T47D (cell line): ENCODE measurements at regions not wholly inside any gene's neighbourhood (a gene's known extent, or its start where the extent isn't known, plus 50 kb on each side); places are given as distances from the start of the nearest gene placed in this dataset.
A peak's percentile ranks its signal among the peaks of the same experiment; 100 is the strongest.

Experiments used
- DNase-seq, 2 experiments: peaks; one replicate each; pipeline versions ENCODE4 v3.0.0 to v3.0.0-alpha.2; 2011 to 2012; ENCODE audit warnings: low read depth in 1 of 2, low spot score in 1 of 2
- JUND ChIP-seq: IDR thresholded peaks from 2 replicates; pipeline ENCODE4 v1.6.1; 2012; ENCODE audit warnings: low read depth
- in situ Hi-C: cut with HindIII; loops from 2 replicates; pipeline ENCODE4 v1.10.0; 2016; ENCODE audit warnings: low sequenced_read_pairs, low pct_unique_long_range_greater_than_20kb

DNA sequence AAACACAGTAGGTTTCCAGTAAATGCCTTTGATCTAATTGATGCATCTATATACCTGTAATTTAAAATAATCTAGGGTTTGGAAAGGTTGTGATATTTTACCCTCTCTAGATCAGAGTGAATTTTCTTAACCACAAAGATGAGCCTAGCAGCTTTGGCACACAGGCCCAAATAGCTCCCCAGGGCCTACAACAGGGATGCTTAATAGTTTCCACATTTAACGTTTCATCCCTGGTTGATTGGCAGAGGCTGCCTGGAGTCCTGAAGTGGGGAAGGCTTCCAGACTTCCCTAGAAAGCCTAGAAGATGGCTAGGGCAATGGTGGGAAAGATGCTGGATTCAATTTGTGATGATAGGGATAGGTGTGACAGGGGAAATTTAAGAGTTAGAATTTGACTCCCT is 206.6 kb downstream of the NSG2 start:
- DNase-seq, result no peak
- TF ChIP-seq JUND, result no peak
- in situ Hi-C loops, result no loop called here

- no peak for DNase-seq
- in situ Hi-C loops, result no loop called here
- no peak for TF ChIP-seq JUND
Measured at GRCh38 chr5:174259696-174260420, 214.4 kb downstream of the NSG2 start.

DNA sequence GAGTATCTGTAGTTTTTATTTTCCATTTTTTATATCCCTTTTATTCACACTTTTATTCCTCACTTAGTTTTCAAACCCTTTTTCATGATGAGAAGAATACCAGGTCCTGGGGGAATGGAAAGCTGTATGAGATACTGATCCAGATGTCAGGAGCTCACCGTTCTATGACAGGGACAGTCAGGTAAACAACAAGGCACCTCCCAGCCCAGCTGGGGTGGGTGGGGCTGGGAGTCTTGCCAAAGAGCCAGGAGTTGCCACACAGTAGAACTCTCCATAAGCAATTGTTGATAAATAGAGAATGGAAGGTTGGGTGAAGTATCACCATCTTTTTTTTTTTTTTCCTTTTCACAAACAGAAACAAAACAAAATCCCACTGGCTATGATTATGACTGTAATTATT is 225.8 kb downstream of the NSG2 start:
- in situ Hi-C loops, result no loop called here
- TF ChIP-seq JUND, result no peak
- DNase-seq, result peak in 1 of 2 experiments; percentile 18

GRCh38 chr5:174272671-174273070 is 227.2 kb downstream of the NSG2 start:
- no peak for TF ChIP-seq JUND
- in situ Hi-C loops, result no loop called here
- no peak for DNase-seq

GRCh38 chr5:174273325-174273724 is 227.8 kb downstream of the NSG2 start:
- DNase-seq, result no peak
- in situ Hi-C loops, result no loop called here
- TF ChIP-seq JUND, result no peak

DNA sequence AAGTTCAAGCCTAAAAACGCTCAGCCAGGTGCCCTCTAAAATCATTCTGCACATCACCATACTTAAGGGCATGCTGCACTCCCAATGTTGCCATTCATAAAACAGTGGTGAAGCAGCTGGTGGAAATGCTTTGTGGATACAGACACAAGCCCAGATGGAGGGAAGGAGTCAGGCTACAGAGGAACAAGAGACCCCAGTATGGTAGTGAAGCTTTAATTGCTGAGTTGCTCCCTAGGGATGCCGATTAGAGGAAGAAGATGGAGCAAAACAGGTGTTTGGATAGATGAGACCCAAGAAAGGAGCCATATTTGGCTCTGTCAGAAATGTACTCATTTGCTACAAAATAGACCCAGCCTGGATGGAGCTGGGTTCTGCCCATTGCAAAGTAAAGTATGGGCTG is 230.5 kb downstream of the NSG2 start:
- TF ChIP-seq JUND, result no peak
- no peak for DNase-seq
- in situ Hi-C loops, result no loop called here

- in situ Hi-C loops, result no loop called here
- no peak for DNase-seq
Measured at GRCh38 chr5:174281089-174281760, 235.7 kb downstream of the NSG2 start.

DNA sequence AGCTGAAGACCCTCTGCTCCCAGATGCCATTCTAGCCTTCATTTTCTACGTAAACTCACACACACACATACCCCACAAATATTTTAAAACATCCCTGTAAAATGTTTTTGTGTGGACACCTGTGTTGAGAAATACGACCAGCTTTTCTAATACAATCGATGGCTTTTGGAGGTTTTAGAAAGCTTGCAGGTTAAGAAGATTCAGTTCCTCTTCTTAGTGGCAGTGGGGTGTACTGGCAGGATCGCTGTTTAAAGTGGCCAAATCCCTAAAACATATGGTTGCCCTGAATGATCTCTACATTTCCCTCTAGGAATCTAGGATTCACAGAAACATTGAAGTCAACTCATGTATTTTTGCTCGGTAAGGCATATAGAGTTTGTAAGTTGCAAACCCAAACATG is 236.3 kb downstream of the NSG2 start:
- no peak for TF ChIP-seq JUND
- in situ Hi-C loops, result no loop called here
- DNase-seq, result no peak

More at GRCh38 chr5:174281089-174281760, 235.7 kb downstream of the NSG2 start:
- no peak for TF ChIP-seq JUND

DNA sequence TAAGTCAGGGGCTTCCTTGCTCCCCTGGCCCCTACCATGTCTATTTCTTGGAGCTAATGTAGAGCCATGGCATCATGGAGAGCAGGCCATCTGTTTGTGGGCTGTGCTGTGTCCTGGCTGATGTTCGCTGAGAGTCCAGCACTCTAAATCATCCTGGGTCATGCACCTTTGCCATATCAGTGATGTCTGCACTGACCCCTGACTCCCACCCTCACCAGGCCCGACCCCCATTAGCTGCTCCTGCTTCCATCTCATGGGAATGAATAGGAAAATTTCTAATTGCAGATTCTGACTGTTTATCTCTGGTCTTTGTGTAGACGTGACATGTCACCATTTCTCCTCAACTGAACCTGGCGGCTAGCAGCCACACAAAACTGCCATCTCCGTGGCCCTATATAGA is 236.9 kb downstream of the NSG2 start:
- no peak for DNase-seq
- in situ Hi-C loops, result no loop called here
- TF ChIP-seq JUND, result no peak

- in situ Hi-C loops, result no loop called here
- no peak for DNase-seq
- TF ChIP-seq JUND, result no peak
Measured at GRCh38 chr5:174283211-174284005, 237.9 kb downstream of the NSG2 start.

DNA sequence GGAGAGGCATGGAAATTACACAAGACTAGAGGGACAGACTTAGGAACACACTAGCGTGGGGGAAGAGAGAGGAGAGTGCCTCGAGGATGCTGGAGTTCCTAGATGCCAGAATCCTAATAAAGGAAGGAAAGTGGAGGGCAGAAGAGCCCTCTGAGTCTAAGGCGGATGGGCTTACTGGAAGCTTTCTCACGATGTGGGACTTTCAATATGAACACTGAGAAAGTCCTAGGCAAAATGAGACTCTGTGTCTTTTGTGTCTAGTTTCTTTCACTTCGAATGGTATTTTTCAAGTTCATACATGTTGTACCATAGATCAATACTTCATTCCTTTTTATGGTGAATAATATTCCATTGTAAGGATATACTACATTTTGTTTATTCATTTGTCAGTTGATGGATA is 239.4 kb downstream of the NSG2 start:
- DNase-seq, result no peak
- no peak for TF ChIP-seq JUND
- in situ Hi-C loops, result no loop called here

DNA sequence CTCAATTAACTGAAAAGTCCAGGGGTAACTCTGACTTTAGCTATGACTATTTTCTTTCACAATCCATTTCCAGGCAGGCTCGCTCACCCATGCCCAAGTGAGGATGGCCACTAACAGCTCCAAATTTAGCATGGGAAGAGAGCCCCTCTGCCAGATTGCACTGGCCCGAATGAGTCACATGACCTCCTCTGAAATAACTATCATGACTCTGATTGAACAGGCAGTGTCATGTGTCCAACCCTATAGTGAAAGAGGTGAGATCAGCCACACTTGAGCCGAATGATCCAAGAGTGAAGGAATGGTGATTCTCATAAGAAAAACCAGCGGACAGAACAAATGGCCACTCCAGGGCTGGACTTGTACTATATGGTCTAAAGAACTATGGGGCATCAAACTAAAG is 242.3 kb downstream of the NSG2 start:
- no peak for TF ChIP-seq JUND
- in situ Hi-C loops, result no loop called here
- no peak for DNase-seq

- in situ Hi-C loops, result no loop called here
- no peak for DNase-seq
- no peak for TF ChIP-seq JUND
Measured at GRCh38 chr5:174288439-174288838, 242.9 kb downstream of the NSG2 start.

DNA sequence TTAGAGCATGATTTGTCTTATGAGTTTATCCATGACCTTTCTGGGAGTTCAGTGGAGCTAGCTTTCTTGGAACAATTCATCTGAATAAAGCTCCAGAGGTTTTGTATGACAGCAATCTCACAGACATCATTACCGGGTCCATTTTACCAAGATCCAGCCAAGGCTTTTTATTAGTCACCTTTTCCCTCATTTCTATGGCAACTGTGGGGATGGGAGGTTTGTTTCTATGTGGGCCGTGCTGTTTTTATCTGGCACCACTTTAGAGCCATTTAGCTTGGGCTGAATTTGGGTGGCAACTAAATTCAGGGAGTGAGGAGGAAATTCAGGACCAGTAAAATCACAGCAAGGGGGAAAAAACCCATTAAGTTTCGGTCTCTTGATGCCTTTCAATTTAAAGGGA is 245.7 kb downstream of the NSG2 start:
- in situ Hi-C loops, result no loop called here
- no peak for TF ChIP-seq JUND
- no peak for DNase-seq
